HEK293T (cell line): ENCODE measurements at regions not wholly inside any gene's neighbourhood (a gene's known extent, or its start where the extent isn't known, plus 50 kb on each side); places are given as distances from the start of the nearest gene placed in this dataset.

ENCODE experiments used
- BHLHE40 ChIP-seq: fragments of 450-650 bp; IDR thresholded peaks from 2 replicates; pipeline ENCODE4 v1.6.1; 2016; ENCODE audit warnings: mild to moderate bottlenecking, moderate library complexity, borderline replicate concordance
- ELF4 ChIP-seq: fragments of 450-650 bp; IDR thresholded peaks from 2 replicates; pipeline ENCODE4 v1.6.1; 2017; ENCODE audit warnings: antibody characterized with exemption
- FOXA1 ChIP-seq: fragments of 450-650 bp; IDR thresholded peaks from 2 replicates; pipeline ENCODE4 v1.6.1; 2016; ENCODE audit warnings: mild to moderate bottlenecking
- FOXM1 ChIP-seq: fragments of 450-650 bp; IDR thresholded peaks from 2 replicates; pipeline ENCODE4 v1.6.1; 2017; ENCODE audit warnings: mild to moderate bottlenecking, borderline replicate concordance
- PKNOX1 ChIP-seq: fragments of 450-650 bp; IDR thresholded peaks from 2 replicates; pipeline ENCODE4 v1.6.1; 2016
- SP1 ChIP-seq: fragments of 450-650 bp; IDR thresholded peaks from 2 replicates; pipeline ENCODE4 v1.6.1; 2017

DNA sequence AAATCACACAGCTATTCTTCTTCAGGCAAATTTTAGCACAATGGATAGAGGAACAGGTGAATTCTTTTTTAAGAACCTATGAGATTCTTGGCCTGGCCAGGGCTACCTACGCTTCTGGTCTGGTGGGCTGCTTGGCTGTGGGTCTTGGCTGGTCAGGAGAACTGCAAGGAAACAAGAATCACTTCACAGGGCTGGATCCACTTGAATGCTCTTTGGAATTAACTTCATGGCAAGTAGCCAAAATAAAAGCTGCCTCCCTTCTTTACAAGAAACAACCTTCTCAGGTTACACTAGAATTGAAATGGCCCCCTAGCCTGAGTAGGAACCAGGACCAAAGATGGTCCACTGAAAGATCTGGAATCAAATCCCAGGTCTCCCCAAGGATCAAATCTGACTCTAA lies 519.1 kb downstream of the IQCM start:
- TF ChIP-seq ELF4 (no peak), SP1 (no peak), FOXM1 (no peak), PKNOX1 (no peak), BHLHE40 (no peak), FOXA1 (no peak)
